Activated CD4-positive, alpha-beta T cell treated with anti-CD3 and anti-CD28 coated beads, Interleukin-2, amount 10 ng/mL, durations not matched to agents 24 days and 14 days (primary cell): ENCODE measurements at regions not wholly inside any gene's neighbourhood (a gene's known extent, or its start where the extent isn't known, plus 50 kb on each side); places are given as distances from the start of the nearest gene placed in this dataset.
"Not testable (repeated sequence)": the region's sequence is repeated elsewhere in the genome, so short reads cannot be mapped to it uniquely, and the experiment has no call there.

ENCODE experiments used
- DNase-seq: peaks from one replicate; pipeline ENCODE4 v3.0.0; 2022
- H3K27ac Mint-ChIP-seq: one replicate; pipeline ENCODE4 v1.8.0; 2022; ENCODE audit warnings: mild to moderate bottlenecking, mixed read lengths
- H3K27me3 Mint-ChIP-seq: one replicate; pipeline ENCODE4 v1.8.0; 2022; ENCODE audit warnings: mixed read lengths
- H3K36me3 Mint-ChIP-seq: one replicate; pipeline ENCODE4 v1.8.0; 2022; ENCODE audit warnings: low read depth, mild to moderate bottlenecking, mixed read lengths
- H3K4me1 Mint-ChIP-seq: one replicate; pipeline ENCODE4 v1.8.0; 2021; ENCODE audit warnings: mixed read lengths
- H3K4me3 Mint-ChIP-seq: one replicate; pipeline ENCODE4 v1.8.0; 2022; ENCODE audit warnings: mild to moderate bottlenecking, moderate library complexity, mixed read lengths
- H3K9me3 Mint-ChIP-seq: one replicate; pipeline ENCODE4 v1.8.0; 2021; ENCODE audit warnings: mixed read lengths
- intact Hi-C: fragments of 100-400 bp; cut with micrococcal nuclease; formaldehyde crosslinking; loops from one replicate; pipeline ENCODE4 v1.15.1; 2023

GRCh38 chr1:195715652-195716051 lies 892.6 kb downstream of the KCNT2 start:
- Mint-ChIP-seq H3K4me3 (no peak overlapping the region), H3K9me3 (no peaks in the 10 kb centered on the region), H3K27me3 (no peaks in the 10 kb centered on the region), H3K27ac (no peak overlapping the region), H3K36me3 (no peaks in the 10 kb centered on the region), H3K4me1 (no peaks in the 10 kb centered on the region)
- intact Hi-C loops, result no loop called here
- no peak for DNase-seq

GRCh38 chr1:195714248-195714647 lies 894.0 kb downstream of the KCNT2 start:
- intact Hi-C loops, result no loop called here
- no peak for DNase-seq
- H3K4me3 Mint-ChIP-seq, result no peak overlapping the region
- no peaks in the 10 kb centered on the region for H3K27me3 Mint-ChIP-seq
- H3K27ac Mint-ChIP-seq, result no peak overlapping the region
- no peaks in the 10 kb centered on the region for H3K4me1 Mint-ChIP-seq
- no peaks in the 10 kb centered on the region for H3K36me3 Mint-ChIP-seq
- no peaks in the 10 kb centered on the region for H3K9me3 Mint-ChIP-seq

- intact Hi-C loops, result no loop called here
- Mint-ChIP-seq H3K9me3 (no peaks in the 10 kb centered on the region), H3K36me3 (no peaks in the 10 kb centered on the region), H3K4me3 (no peak overlapping the region), H3K27ac (no peak overlapping the region), H3K4me1 (no peaks in the 10 kb centered on the region), H3K27me3 (no peaks in the 10 kb centered on the region)
- no peak for DNase-seq
Observed at GRCh38 chr1:195709821-195710220, 898.4 kb downstream of the KCNT2 start.

GRCh38 chr1:195704028-195704427 lies 904.2 kb downstream of the KCNT2 start:
- Mint-ChIP-seq H3K36me3 (no peaks in the 10 kb centered on the region), H3K4me1 (no peaks in the 10 kb centered on the region), H3K9me3 (no peaks in the 10 kb centered on the region), H3K4me3 (no peak overlapping the region), H3K27ac (no peak overlapping the region), H3K27me3 (no peaks in the 10 kb centered on the region)
- intact Hi-C loops, result no loop called here
- DNase-seq, result no peak

GRCh38 chr1:195701149-195701548 lies 907.1 kb downstream of the KCNT2 start:
- Mint-ChIP-seq H3K9me3 (no peaks in the 10 kb centered on the region), H3K36me3 (no peaks in the 10 kb centered on the region), H3K27ac (no peak overlapping the region), H3K4me1 (no peaks in the 10 kb centered on the region), H3K27me3 (no peaks in the 10 kb centered on the region), H3K4me3 (no peak overlapping the region)
- no peak for DNase-seq
- intact Hi-C loops, result no loop called here

- no peak for DNase-seq
- Mint-ChIP-seq H3K9me3 (no peaks in the 10 kb centered on the region), H3K36me3 (no peaks in the 10 kb centered on the region), H3K4me1 (no peaks in the 10 kb centered on the region), H3K27me3 (no peaks in the 10 kb centered on the region), H3K4me3 (no peak overlapping the region), H3K27ac (no peak overlapping the region)
- intact Hi-C loops, result no loop called here
Observed at GRCh38 chr1:195697130-195697529, 911.1 kb downstream of the KCNT2 start.

- intact Hi-C loops, result no loop called here
- Mint-ChIP-seq H3K9me3 (no peaks in the 10 kb centered on the region), H3K27me3 (no peaks in the 10 kb centered on the region), H3K27ac (no peak overlapping the region), H3K4me3 (no peak overlapping the region), H3K36me3 (no peaks in the 10 kb centered on the region), H3K4me1 (no peaks in the 10 kb centered on the region)
- DNase-seq, result no peak
Observed at GRCh38 chr1:195686764-195687163, 921.5 kb downstream of the KCNT2 start.

- no peaks in the 10 kb centered on the region for H3K4me1 Mint-ChIP-seq
- no peak overlapping the region for H3K4me3 Mint-ChIP-seq
Observed at GRCh38 chr1:195664628-195665027, 943.6 kb downstream of the KCNT2 start.

GRCh38 chr1:195663549-195664280 lies 944.5 kb downstream of the KCNT2 start:
- H3K36me3 Mint-ChIP-seq, result no peaks in the 10 kb centered on the region
- H3K27ac Mint-ChIP-seq, result no peak overlapping the region
- no peak for DNase-seq
- H3K9me3 Mint-ChIP-seq, result no peaks in the 10 kb centered on the region
- no peak overlapping the region for H3K4me3 Mint-ChIP-seq
- no peaks in the 10 kb centered on the region for H3K27me3 Mint-ChIP-seq
- no peaks in the 10 kb centered on the region for H3K4me1 Mint-ChIP-seq
- intact Hi-C loops, result no loop called here

More at GRCh38 chr1:195664628-195665027, 943.6 kb downstream of the KCNT2 start:
- Mint-ChIP-seq H3K27me3 (no peaks in the 10 kb centered on the region), H3K9me3 (no peaks in the 10 kb centered on the region), H3K36me3 (no peaks in the 10 kb centered on the region), H3K27ac (no peak overlapping the region)
- DNase-seq, result no peak
- intact Hi-C loops, result no loop called here

GRCh38 chr1:195656780-195657179 lies 951.5 kb downstream of the KCNT2 start:
- DNase-seq, result no peak
- H3K4me3 Mint-ChIP-seq, result no peak overlapping the region
- no peaks in the 10 kb centered on the region for H3K36me3 Mint-ChIP-seq
- H3K27ac Mint-ChIP-seq, result no peak overlapping the region
- no peaks in the 10 kb centered on the region for H3K4me1 Mint-ChIP-seq
- no peaks in the 10 kb centered on the region for H3K9me3 Mint-ChIP-seq
- intact Hi-C loops, result no loop called here
- H3K27me3 Mint-ChIP-seq, result no peaks in the 10 kb centered on the region

- not testable (repeated sequence) for H3K27me3 Mint-ChIP-seq, H3K9me3 Mint-ChIP-seq
Observed at GRCh38 chr1:195648875-195649274, 959.4 kb downstream of the KCNT2 start.

GRCh38 chr1:195637539-195637938 lies 970.7 kb downstream of the KCNT2 start:
- DNase-seq, result no peak
- Mint-ChIP-seq H3K4me3 (no peak overlapping the region), H3K27me3 (no peaks in the 10 kb centered on the region), H3K4me1 (no peaks in the 10 kb centered on the region), H3K27ac (no peak overlapping the region), H3K9me3 (peaks cover 2% of the 10 kb centered on the region), H3K36me3 (no peaks in the 10 kb centered on the region)
- intact Hi-C loops, result no loop called here

More at GRCh38 chr1:195648875-195649274, 959.4 kb downstream of the KCNT2 start:
- DNase-seq, intact Hi-C loops, H3K27ac Mint-ChIP-seq, H3K4me3 Mint-ChIP-seq, H3K36me3 Mint-ChIP-seq, H3K4me1 Mint-ChIP-seq: not testable (repeated sequence)

GRCh38 chr1:195618287-195618686 lies 990.0 kb downstream of the KCNT2 start:
- no peaks in the 10 kb centered on the region for H3K4me1 Mint-ChIP-seq
- DNase-seq, result no peak
- H3K4me3 Mint-ChIP-seq, result no peak overlapping the region
- peaks cover 4% of the 10 kb centered on the region for H3K9me3 Mint-ChIP-seq
- H3K27me3 Mint-ChIP-seq, result no peaks in the 10 kb centered on the region
- no peaks in the 10 kb centered on the region for H3K36me3 Mint-ChIP-seq
- intact Hi-C loops, result no loop called here
- H3K27ac Mint-ChIP-seq, result no peak overlapping the region

GRCh38 chr1:195617106-195617505 lies 991.1 kb downstream of the KCNT2 start:
- H3K9me3 Mint-ChIP-seq, result peaks cover 4% of the 10 kb centered on the region
- no peaks in the 10 kb centered on the region for H3K36me3 Mint-ChIP-seq
- H3K4me3 Mint-ChIP-seq, result no peak overlapping the region
- no peaks in the 10 kb centered on the region for H3K4me1 Mint-ChIP-seq
- intact Hi-C loops, result no loop called here
- H3K27me3 Mint-ChIP-seq, result no peaks in the 10 kb centered on the region
- H3K27ac Mint-ChIP-seq, result no peak overlapping the region
- no peak for DNase-seq

GRCh38 chr1:195608883-195609282 lies 999.4 kb downstream of the KCNT2 start:
- Mint-ChIP-seq H3K4me1 (no peaks in the 10 kb centered on the region), H3K36me3 (no peaks in the 10 kb centered on the region), H3K27me3 (no peaks in the 10 kb centered on the region), H3K9me3 (peaks cover 3% of the 10 kb centered on the region), H3K4me3 (no peak overlapping the region), H3K27ac (no peak overlapping the region)
- DNase-seq, result no peak
- intact Hi-C loops, result no loop called here
